ENCODE measurements at regions not wholly inside any gene's neighbourhood (a gene's known extent, or its start where the extent isn't known, plus 50 kb on each side); places are given as distances from the start of the nearest gene placed in this dataset.

GRCh38 chr20:61168605-61169004 lies 83.5 kb upstream of the CDH4 start:
- Histone ChIP-seq H3K4me3 (ENCODE audit: low read length in 3 of 3) (no peak overlapping the region), H3K9ac (ENCODE audit: low read length in 3 of 3) (no peak overlapping the region), H3K4me1 (ENCODE audit: control insufficient read depth in 2 of 3, insufficient read depth in 2 of 3, low read depth in 1 of 3, low read length in 3 of 3) (no peaks in the 10 kb centered on the region), H3K27me3 (ENCODE audit: control insufficient read depth, insufficient read depth, low read length) (peaks cover 10% of the 10 kb centered on the region), H3K27ac (ENCODE audit: low read depth in 2 of 2, low read length in 2 of 2) (no peak overlapping the region), H3K9me3 (ENCODE audit: control insufficient read depth in 2 of 3, insufficient read depth in 1 of 3, low read length in 3 of 3) (no peaks in the 10 kb centered on the region), H3K36me3 (ENCODE audit: control insufficient read depth in 2 of 3, insufficient read depth in 3 of 3, low read length in 3 of 3) (no peaks in the 10 kb centered on the region)
- FAIRE-seq, result no peak
- intact Hi-C loops (cut with DNase I), result no loop called here
- DNase-seq, result no peak
- no peak for TF ChIP-seq CTCF (IDR thresholded peaks at IDR 0.05; ENCODE audit: borderline replicate concordance, extremely low read depth, insufficient read depth)

- H3K36me3 ChIP-seq (ENCODE audit: control insufficient read depth in 2 of 3, insufficient read depth in 3 of 3, low read length in 3 of 3), result no peaks in the 10 kb centered on the region
- H3K9me3 ChIP-seq (ENCODE audit: control insufficient read depth in 2 of 3, insufficient read depth in 1 of 3, low read length in 3 of 3), result no peaks in the 10 kb centered on the region
- no peak overlapping the region for H3K4me3 ChIP-seq (ENCODE audit: low read length in 3 of 3)
- H3K27ac ChIP-seq (ENCODE audit: low read depth in 2 of 2, low read length in 2 of 2), result no peak overlapping the region
- H3K4me1 ChIP-seq (ENCODE audit: control insufficient read depth in 2 of 3, insufficient read depth in 2 of 3, low read depth in 1 of 3, low read length in 3 of 3), result no peaks in the 10 kb centered on the region
- peak in 4 of 5 donors; percentile 74 to 88 (median 84) for DNase-seq
- H3K9ac ChIP-seq (ENCODE audit: low read length in 3 of 3), result no peak overlapping the region
- intact Hi-C loops (cut with DNase I), result no loop called here
- peaks cover 10% of the 10 kb centered on the region for H3K27me3 ChIP-seq (ENCODE audit: control insufficient read depth, insufficient read depth, low read length)
- FAIRE-seq, result no peak
- TF ChIP-seq CTCF (IDR thresholded peaks at IDR 0.05; ENCODE audit: borderline replicate concordance, extremely low read depth, insufficient read depth), result no peak
These were observed 82.2 kb upstream of the CDH4 start for GRCh38 chr20:61169874-61170273.

GRCh38 chr20:61170496-61171320 lies 81.4 kb upstream of the CDH4 start:
- FAIRE-seq (no peak), DNase-seq (peak in 3 of 5 donors; percentile 44 to 55 (median 52))
- Histone ChIP-seq H3K36me3 (ENCODE audit: control insufficient read depth in 2 of 3, insufficient read depth in 3 of 3, low read length in 3 of 3) (no peaks in the 10 kb centered on the region), H3K4me1 (ENCODE audit: control insufficient read depth in 2 of 3, insufficient read depth in 2 of 3, low read depth in 1 of 3, low read length in 3 of 3) (no peaks in the 10 kb centered on the region), H3K27ac (ENCODE audit: low read depth in 2 of 2, low read length in 2 of 2) (no peak overlapping the region), H3K9ac (ENCODE audit: low read length in 3 of 3) (no peak overlapping the region), H3K27me3 (ENCODE audit: control insufficient read depth, insufficient read depth, low read length) (peaks cover 10% of the 10 kb centered on the region), H3K4me3 (ENCODE audit: low read length in 3 of 3) (no peak overlapping the region), H3K9me3 (ENCODE audit: control insufficient read depth in 2 of 3, insufficient read depth in 1 of 3, low read length in 3 of 3) (no peaks in the 10 kb centered on the region)
- intact Hi-C loops (cut with DNase I), result no loop called here
- TF ChIP-seq CTCF (IDR thresholded peaks at IDR 0.05; ENCODE audit: borderline replicate concordance, extremely low read depth, insufficient read depth), result no peak

Data from kidney (tissue), 13 donors.